RWPE2 (cell line): ENCODE measurements at regions not wholly inside any gene's neighbourhood (a gene's known extent, or its start where the extent isn't known, plus 50 kb on each side); places are given as distances from the start of the nearest gene placed in this dataset.

Source experiments
- ATAC-seq: fragments of 200-7000 bp; cut with Tn5 transposase; 3 replicates; pipeline ENCODE4 v1.9.1; 2021; ENCODE audit warnings: low read depth
- DNase-seq: peaks from one replicate; pipeline ENCODE4 v3.0.0-alpha.2; 2020; ENCODE audit warnings: low spot score
- H3K27ac ChIP-seq: fragments of 450-650 bp; 2 replicates; pipeline ENCODE4 v1.5.1; 2017; ENCODE audit warnings: mild to moderate bottlenecking; ENCODE audit not compliant: poor library complexity, severe bottlenecking
- H3K27me3 ChIP-seq: fragments of 250-450 bp; sonication (Bioruptor Pico); 2 replicates; pipeline ENCODE4 v1.5.1; 2021; ENCODE audit warnings: mild to moderate bottlenecking, moderate library complexity; ENCODE audit not compliant: insufficient read depth, poor library complexity, severe bottlenecking
- H3K36me3 ChIP-seq: fragments of 250-450 bp; sonication (Bioruptor Pico); 2 replicates; pipeline ENCODE4 v1.5.1; 2020; ENCODE audit warnings: low read depth, mild to moderate bottlenecking, moderate library complexity
- H3K4me1 ChIP-seq: fragments of 250-450 bp; sonication (Bioruptor Pico); 2 replicates; pipeline ENCODE4 v1.5.1; 2021; ENCODE audit warnings: mild to moderate bottlenecking, moderate library complexity; ENCODE audit not compliant: insufficient read depth, poor library complexity, severe bottlenecking
- H3K4me3 ChIP-seq: fragments of 250-450 bp; sonication (Bioruptor Pico); 2 replicates; pipeline ENCODE4 v1.5.1; 2021; ENCODE audit warnings: mild to moderate bottlenecking, moderate library complexity; ENCODE audit not compliant: severe bottlenecking
- H3K9me3 ChIP-seq: fragments of 250-450 bp; sonication (Bioruptor Pico); 2 replicates; pipeline ENCODE4 v1.5.1; 2021; ENCODE audit warnings: mild to moderate bottlenecking, moderate library complexity; ENCODE audit not compliant: severe bottlenecking
- CTCF ChIP-seq: fragments of 450-650 bp; IDR thresholded peaks from one replicate; pipeline ENCODE4 v1.5.1; 2017; ENCODE audit warnings: mild to moderate bottlenecking, moderate library complexity; ENCODE audit not compliant: poor library complexity, severe bottlenecking

GRCh38 chr1:201598396-201598795, 59.5 kb downstream of the NAV1 start:
- TF ChIP-seq CTCF: no peak
- H3K9me3 ChIP-seq: no peaks in the 10 kb centered on the region
- H3K27me3 ChIP-seq: no peaks in the 10 kb centered on the region
- H3K27ac ChIP-seq: peak overlapping the region; percentile 83
- DNase-seq (no peak), ATAC-seq (no peak)
- H3K4me3 ChIP-seq: no peak overlapping the region
- no peaks in the 10 kb centered on the region for H3K36me3 ChIP-seq
- H3K4me1 ChIP-seq: peaks cover 23% of the 10 kb centered on the region

GRCh38 chr1:201598973-201599372, 60.0 kb downstream of the NAV1 start:
- no peak for TF ChIP-seq CTCF
- H3K4me3 ChIP-seq: no peak overlapping the region
- H3K27me3 ChIP-seq: no peaks in the 10 kb centered on the region
- ATAC-seq (no peak), DNase-seq (no peak)
- H3K36me3 ChIP-seq: no peaks in the 10 kb centered on the region
- peaks cover 18% of the 10 kb centered on the region for H3K4me1 ChIP-seq
- H3K9me3 ChIP-seq: no peaks in the 10 kb centered on the region
- H3K27ac ChIP-seq: peak overlapping the region; percentile 83

GRCh38 chr1:201599548-201599947, 60.6 kb downstream of the NAV1 start:
- no peaks in the 10 kb centered on the region for H3K27me3 ChIP-seq
- peaks cover 18% of the 10 kb centered on the region for H3K4me1 ChIP-seq
- H3K4me3 ChIP-seq: no peak overlapping the region
- no peaks in the 10 kb centered on the region for H3K36me3 ChIP-seq
- H3K27ac ChIP-seq: peak overlapping the region; percentile 83
- no peak for ATAC-seq
- TF ChIP-seq CTCF: no peak
- DNase-seq: no peak
- H3K9me3 ChIP-seq: no peaks in the 10 kb centered on the region

GRCh38 chr1:201602413-201603265, 63.7 kb downstream of the NAV1 start:
- Histone ChIP-seq H3K4me3 (no peak overlapping the region), H3K9me3 (no peaks in the 10 kb centered on the region), H3K36me3 (no peaks in the 10 kb centered on the region), H3K4me1 (peaks cover 13% of the 10 kb centered on the region), H3K27ac (peak overlapping the region; percentile 83), H3K27me3 (no peaks in the 10 kb centered on the region)
- no peak for TF ChIP-seq CTCF
- ATAC-seq (peak; percentile 91), DNase-seq (no peak)

DNA sequence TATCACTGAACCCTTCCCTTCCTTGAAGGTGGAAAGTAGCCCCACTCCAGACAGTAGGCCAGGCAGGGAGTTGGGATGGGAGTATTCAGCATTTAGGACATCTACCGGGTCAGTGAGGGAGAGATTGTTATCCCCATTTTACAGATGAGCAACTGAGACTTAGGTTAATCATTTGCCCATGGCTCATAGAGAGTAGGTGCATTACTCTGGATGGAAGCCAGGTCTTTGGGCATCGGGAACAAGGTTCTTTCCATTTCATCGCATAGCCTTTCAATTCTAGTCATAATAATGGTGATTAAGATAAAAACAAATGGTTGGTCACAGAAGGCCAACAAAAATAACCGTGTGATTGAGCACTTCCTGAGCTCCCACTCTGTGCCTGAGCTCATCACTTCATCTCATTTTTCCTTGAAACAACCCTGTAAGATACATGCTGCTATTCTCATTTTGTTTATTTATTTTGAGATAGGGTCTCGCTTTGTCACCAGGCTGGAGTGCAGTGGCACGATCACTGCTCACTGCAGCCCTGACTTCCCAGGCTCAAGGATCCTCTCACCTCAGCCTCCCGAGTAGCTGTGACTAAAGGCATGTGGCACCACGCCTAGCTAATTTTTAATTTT, 64.8 kb downstream of the NAV1 start:
- ATAC-seq: no peak
- Histone ChIP-seq H3K4me1 (peaks cover 7% of the 10 kb centered on the region), H3K9me3 (no peaks in the 10 kb centered on the region), H3K4me3 (no peak overlapping the region), H3K27ac (peak overlapping the region; percentile 83), H3K27me3 (no peaks in the 10 kb centered on the region), H3K36me3 (no peaks in the 10 kb centered on the region)
- TF ChIP-seq CTCF: no peak
- no peak for DNase-seq
